Right hindlimb (tissue), 1 donor: ENCODE measurements at regions not wholly inside any gene's neighbourhood (a gene's known extent, or its start where the extent isn't known, plus 50 kb on each side); places are given as distances from the start of the nearest gene placed in this dataset.
"Not testable (repeated sequence)": the region's sequence is repeated elsewhere in the genome, so short reads cannot be mapped to it uniquely, and the experiment has no call there.

Experiments used
- DNase-seq: peaks from one replicate; pipeline ENCODE4 v3.0.0-alpha.2; 2018

- DNase-seq = no peak
These were observed 379.3 kb downstream of the TRIM36 start for GRCh38 chr5:114790403-114790792.

- DNase-seq = no peak
These were observed 379.8 kb downstream of the TRIM36 start for GRCh38 chr5:114789773-114790402.

GRCh38 chr5:114782869-114783268 is 386.8 kb downstream of the TRIM36 start:
- peak; percentile 57 for DNase-seq

GRCh38 chr5:114782177-114782576 is 387.5 kb downstream of the TRIM36 start:
- DNase-seq = peak; percentile 32

GRCh38 chr5:114780290-114780689 is 389.4 kb downstream of the TRIM36 start:
- DNase-seq = no peak

- no peak for DNase-seq
These were observed 382.5 kb downstream of the KCNN2 start for GRCh38 chr5:114744406-114744805.

- DNase-seq = no peak
These were observed 372.4 kb downstream of the KCNN2 start for GRCh38 chr5:114734238-114734637.

- no peak for DNase-seq
These were observed 368.1 kb downstream of the KCNN2 start for GRCh38 chr5:114729986-114730385.

- no peak for DNase-seq
These were observed 365.5 kb downstream of the KCNN2 start for GRCh38 chr5:114727358-114727757.

GRCh38 chr5:114726131-114726530 is 364.3 kb downstream of the KCNN2 start:
- no peak for DNase-seq

- no peak for DNase-seq
These were observed 357.4 kb downstream of the KCNN2 start for GRCh38 chr5:114719268-114719667.

GRCh38 chr5:114716955-114717354 is 355.1 kb downstream of the KCNN2 start:
- DNase-seq = no peak

GRCh38 chr5:114704225-114704893 is 342.5 kb downstream of the KCNN2 start:
- DNase-seq = not testable (repeated sequence)

GRCh38 chr5:114702731-114703130 is 340.9 kb downstream of the KCNN2 start:
- DNase-seq = no peak

- no peak for DNase-seq
These were observed 340.3 kb downstream of the KCNN2 start for GRCh38 chr5:114702136-114702535.

- no peak for DNase-seq
These were observed 339.0 kb downstream of the KCNN2 start for GRCh38 chr5:114700823-114701222.

- DNase-seq = no peak
These were observed 333.5 kb downstream of the KCNN2 start for GRCh38 chr5:114695292-114695904.

GRCh38 chr5:114686356-114686755 is 324.5 kb downstream of the KCNN2 start:
- no peak for DNase-seq

- DNase-seq = no peak
These were observed 316.9 kb downstream of the KCNN2 start for GRCh38 chr5:114678778-114679177.

GRCh38 chr5:114665551-114665950 is 303.7 kb downstream of the KCNN2 start:
- DNase-seq = no peak

GRCh38 chr5:114660791-114661190 is 298.9 kb downstream of the KCNN2 start:
- no peak for DNase-seq

- no peak for DNase-seq
These were observed 296.3 kb downstream of the KCNN2 start for GRCh38 chr5:114658194-114658593.

GRCh38 chr5:114657342-114658130 is 295.7 kb downstream of the KCNN2 start:
- DNase-seq = no peak

- no peak for DNase-seq
These were observed 288.0 kb downstream of the KCNN2 start for GRCh38 chr5:114649878-114650277.
